Caco-2 (cell line): ENCODE measurements at regions not wholly inside any gene's neighbourhood (a gene's known extent, or its start where the extent isn't known, plus 50 kb on each side); places are given as distances from the start of the nearest gene placed in this dataset.
A peak's percentile ranks its signal among the peaks of the same experiment; 100 is the strongest.

Experiments used
- BruUV-seq: library from RNA; stranded (reverse); fragments of 400-500 nt; replicated peaks from 2 replicates; lab custom pipeline; 2021; lab: Mats Ljungman, UMichigan
- CTCF ChIA-PET: fragments of 300-600 bp; sonication (Branson Sonifier 250); formaldehyde crosslinking; loops from one replicate; lab custom pipeline; 2022; ENCODE audit warnings: antibody characterized with exemption; lab: Charles Lee
- POLR2A ChIA-PET: fragments of 300-600 bp; sonication (Branson Sonifier 250); formaldehyde crosslinking; loops from one replicate; lab custom pipeline; 2022; ENCODE audit warnings: antibody characterized with exemption; lab: Charles Lee
- DNase-seq, 2 experiments: peaks; one replicate each; pipeline versions ENCODE4 v3.0.0 to v3.0.0-alpha.2; 2020 to 2022
- H3K27me3 ChIP-seq: replicated peaks from 2 replicates; pipeline ENCODE4 v1.6.0; 2011; ENCODE audit warnings: low read length; ENCODE audit not compliant: control insufficient read depth, insufficient read depth
- H3K36me3 ChIP-seq: 2 replicates; pipeline ENCODE4 v1.5.1; 2011; ENCODE audit warnings: low read length; ENCODE audit not compliant: control insufficient read depth, insufficient read depth
- H3K4me1 ChIP-seq: fragments of 250-450 bp; sonication (Bioruptor Pico); 2 replicates; pipeline ENCODE4 v1.5.1; 2020; ENCODE audit warnings: mild to moderate bottlenecking
- H3K4me3 ChIP-seq: 2 replicates; pipeline ENCODE4 v1.5.1; 2011; ENCODE audit warnings: low read depth, mild to moderate bottlenecking, control low read depth, low read length
- H3K9me3 ChIP-seq: fragments of 250-450 bp; sonication (Bioruptor Pico); 2 replicates; pipeline ENCODE4 v1.5.1; 2020; ENCODE audit warnings: mild to moderate bottlenecking, moderate library complexity
- H3K27ac Mint-ChIP-seq: one replicate; pipeline ENCODE4 v1.8.0; 2022; ENCODE audit warnings: mixed read lengths; ENCODE audit not compliant: unreplicated experiment
- H3K27me3 Mint-ChIP-seq: one replicate; pipeline ENCODE4 v1.8.0; 2022; ENCODE audit warnings: mixed read lengths; ENCODE audit not compliant: insufficient read depth, unreplicated experiment
- H3K36me3 Mint-ChIP-seq: one replicate; pipeline ENCODE4 v1.8.0; 2022; ENCODE audit warnings: mild to moderate bottlenecking, mixed read lengths; ENCODE audit not compliant: insufficient read depth, unreplicated experiment
- H3K4me1 Mint-ChIP-seq: one replicate; pipeline ENCODE4 v1.8.0; 2022; ENCODE audit warnings: low read depth, mixed read lengths; ENCODE audit not compliant: unreplicated experiment
- H3K4me3 Mint-ChIP-seq: one replicate; pipeline ENCODE4 v1.8.0; 2022; ENCODE audit warnings: mild to moderate bottlenecking, moderate library complexity, mixed read lengths; ENCODE audit not compliant: unreplicated experiment
- H3K9me3 Mint-ChIP-seq: one replicate; pipeline ENCODE4 v1.8.0; 2022; ENCODE audit warnings: mixed read lengths; ENCODE audit not compliant: unreplicated experiment
- CTCF ChIP-seq, 2 experiments: fragments of 200-600 bp in 1 of 2; IDR thresholded peaks; 1 replicate in 1 of 2; 2 replicates in 1 of 2; pipeline versions ENCODE4 v1.5.1 to v1.8.0; 2011 to 2022; ENCODE audit warnings: antibody characterized with exemption in 1 of 2, control low read depth in 1 of 2, inconsistent platforms in 1 of 2, low read depth in 1 of 2, low read length in 1 of 2, mild to moderate bottlenecking in 1 of 2, moderate library complexity in 1 of 2; ENCODE audit not compliant: insufficient read depth in 1 of 2, severe bottlenecking in 1 of 2, unreplicated experiment in 1 of 2
- intact Hi-C: fragments of 100-400 bp; cut with micrococcal nuclease; formaldehyde crosslinking; loops from one replicate; pipeline ENCODE4 v1.10.0; 2022; ENCODE audit not compliant: unreplicated experiment

- no peaks in the 10 kb centered on the region for H3K27me3 Mint-ChIP-seq
- DNase-seq: no peak
- Histone ChIP-seq H3K4me1 (peaks cover 20% of the 10 kb centered on the region), H3K36me3 (no peaks in the 10 kb centered on the region), H3K27me3 (no peaks in the 10 kb centered on the region), H3K9me3 (no peaks in the 10 kb centered on the region), H3K4me3 (no peak overlapping the region)
- no peak for TF ChIP-seq CTCF (IDR thresholded peaks at IDR 0.05; ENCODE audit: insufficient read depth in 1 of 2, low read depth in 1 of 2, low read length in 1 of 2, severe bottlenecking in 1 of 2, unreplicated experiment in 1 of 2)
- no peaks in the 10 kb centered on the region for H3K36me3 Mint-ChIP-seq
- no TSS peak for BruUV-seq
- ChIA-PET CTCF (no interaction called here), POLR2A (no interaction called here)
- intact Hi-C loops: no loop called here
- H3K27ac Mint-ChIP-seq: no peak overlapping the region
- H3K4me3 Mint-ChIP-seq: no peak overlapping the region
- H3K9me3 Mint-ChIP-seq: no peaks in the 10 kb centered on the region
- peaks cover 26% of the 10 kb centered on the region for H3K4me1 Mint-ChIP-seq
Observed at GRCh38 chr9:129280623-129281271, 102.7 kb upstream of the IER5L start.

GRCh38 chr9:129280236-129280622 is 102.2 kb upstream of the IER5L start:
- Histone ChIP-seq H3K4me3 (no peak overlapping the region), H3K36me3 (no peaks in the 10 kb centered on the region), H3K9me3 (no peaks in the 10 kb centered on the region), H3K4me1 (peaks cover 25% of the 10 kb centered on the region), H3K27me3 (no peaks in the 10 kb centered on the region)
- POLR2A ChIA-PET: no interaction called here
- TF ChIP-seq CTCF (IDR thresholded peaks at IDR 0.05; ENCODE audit: insufficient read depth in 1 of 2, low read depth in 1 of 2, low read length in 1 of 2, severe bottlenecking in 1 of 2, unreplicated experiment in 1 of 2): no peak
- no peaks in the 10 kb centered on the region for H3K9me3 Mint-ChIP-seq
- intact Hi-C loops: no loop called here
- no peaks in the 10 kb centered on the region for H3K36me3 Mint-ChIP-seq
- CTCF ChIA-PET: no interaction called here
- no peak for DNase-seq
- no TSS peak for BruUV-seq
- no peak overlapping the region for H3K27ac Mint-ChIP-seq
- H3K4me1 Mint-ChIP-seq: peaks cover 31% of the 10 kb centered on the region
- no peak overlapping the region for H3K4me3 Mint-ChIP-seq
- H3K27me3 Mint-ChIP-seq: no peaks in the 10 kb centered on the region

GRCh38 chr9:129278391-129279237 is 100.6 kb upstream of the IER5L start:
- Histone ChIP-seq H3K36me3 (no peaks in the 10 kb centered on the region), H3K4me3 (no peak overlapping the region), H3K9me3 (no peaks in the 10 kb centered on the region), H3K27me3 (no peaks in the 10 kb centered on the region), H3K4me1 (peaks cover 26% of the 10 kb centered on the region)
- CTCF ChIA-PET: no interaction called here
- Mint-ChIP-seq H3K4me3 (peak overlapping the region; percentile 25), H3K27ac (peak overlapping the region; percentile 69), H3K27me3 (no peaks in the 10 kb centered on the region), H3K36me3 (no peaks in the 10 kb centered on the region), H3K4me1 (peaks cover 35% of the 10 kb centered on the region), H3K9me3 (no peaks in the 10 kb centered on the region)
- no peak for TF ChIP-seq CTCF (IDR thresholded peaks at IDR 0.05; ENCODE audit: insufficient read depth in 1 of 2, low read depth in 1 of 2, low read length in 1 of 2, severe bottlenecking in 1 of 2, unreplicated experiment in 1 of 2)
- POLR2A ChIA-PET: no interaction called here
- peak; percentile 29 to 57 for DNase-seq
- intact Hi-C loops: no loop called here
- no TSS peak for BruUV-seq
